ENCODE measurements at regions not wholly inside any gene's neighbourhood (a gene's known extent, or its start where the extent isn't known, plus 50 kb on each side); places are given as distances from the start of the nearest gene placed in this dataset.

DNA sequence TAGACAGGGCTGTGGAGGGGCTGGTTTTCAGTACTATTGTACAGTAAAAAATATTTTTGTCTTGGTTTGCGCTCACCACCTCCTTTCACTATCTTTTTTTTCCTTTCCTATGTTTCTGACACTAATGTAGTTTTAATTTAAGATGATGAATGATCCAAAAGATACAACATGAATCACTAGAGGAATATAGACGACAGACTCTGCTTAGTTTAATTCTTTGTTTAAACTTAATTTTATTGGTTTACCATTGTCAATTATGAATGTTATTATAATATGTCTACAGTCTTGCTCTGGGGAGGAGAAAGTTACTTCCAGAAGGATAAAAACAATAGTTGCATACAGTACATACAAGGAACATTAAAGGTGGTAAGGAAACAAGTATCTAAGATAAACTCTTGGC lies 682.4 kb upstream of the ADGRL4 start:
- no peak for DNase-seq

DNA sequence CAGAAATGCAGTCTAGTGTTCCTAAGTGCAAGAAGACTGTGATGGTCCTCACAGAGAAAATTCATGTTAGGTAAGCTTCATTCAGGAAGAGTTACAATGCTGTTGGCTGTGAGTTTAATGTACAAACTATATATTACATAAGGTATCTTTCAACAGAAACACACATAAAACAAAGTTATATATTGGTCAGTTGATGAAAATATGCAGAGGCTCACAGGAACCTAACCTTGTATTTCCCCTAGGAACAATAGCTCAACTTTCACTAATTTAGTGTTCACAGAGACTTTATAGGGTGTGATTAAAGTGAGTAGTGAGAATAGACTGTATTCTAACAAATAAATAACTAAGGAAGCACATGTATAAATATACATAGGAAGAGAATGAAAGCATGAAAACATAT lies 676.9 kb upstream of the ADGRL4 start:
- no peak for DNase-seq

DNA sequence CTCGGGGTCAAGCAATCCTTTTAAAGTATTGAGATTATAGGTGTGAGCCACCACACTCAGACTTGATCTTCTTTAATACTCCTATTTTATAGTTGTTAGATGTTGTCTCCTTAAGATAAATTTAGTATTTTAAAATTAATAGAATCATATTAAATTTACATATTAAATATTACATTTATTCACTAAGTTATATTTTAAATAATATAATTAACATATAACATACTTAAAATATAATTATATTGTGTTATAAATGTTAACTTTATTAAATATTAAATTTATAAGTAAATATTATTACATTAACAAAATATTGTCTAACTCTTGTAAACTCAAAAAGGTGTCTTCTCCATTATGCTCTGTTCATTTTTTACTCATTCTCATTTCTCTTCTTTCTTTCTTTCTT lies 675.9 kb upstream of the ADGRL4 start:
- no peak for DNase-seq

DNA sequence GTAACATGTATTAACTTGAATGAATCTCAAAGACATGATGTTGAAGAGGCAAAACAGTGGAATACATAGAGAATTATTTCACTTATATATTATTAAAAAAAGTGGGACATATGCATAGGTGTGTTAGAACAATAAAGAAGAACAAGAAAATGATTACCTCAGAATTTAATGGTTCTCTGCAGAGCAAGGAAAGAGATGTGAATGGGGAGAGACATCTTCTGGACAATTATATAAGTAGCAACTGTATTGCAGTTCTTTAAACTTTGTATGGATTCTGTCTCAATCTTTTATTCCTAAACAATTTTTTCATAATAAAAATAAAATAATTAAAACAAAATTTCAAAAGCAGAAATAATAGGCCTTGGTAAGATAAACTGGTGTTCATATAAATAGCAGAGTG lies 674.9 kb upstream of the ADGRL4 start:
- DNase-seq = no peak

DNA sequence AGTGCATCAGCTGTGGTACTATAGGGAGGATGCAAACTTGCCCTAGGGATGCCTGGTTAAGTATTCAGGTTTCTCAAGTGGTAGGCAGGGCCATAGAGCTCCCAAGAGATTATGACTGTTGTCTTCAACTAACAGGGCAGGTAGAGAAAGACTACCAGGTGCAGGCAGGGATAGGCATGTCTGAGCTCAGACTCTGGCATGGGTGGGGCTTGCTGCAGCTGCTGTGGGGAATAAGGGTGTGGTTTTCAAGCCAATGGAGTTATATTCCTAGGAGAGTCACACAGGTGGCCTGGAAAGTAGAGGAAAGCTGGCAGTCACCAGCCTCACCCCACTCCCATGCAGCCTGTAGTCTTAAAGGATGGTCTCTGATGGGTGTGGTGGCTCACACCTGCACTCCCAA lies 673.4 kb upstream of the ADGRL4 start:
- DNase-seq = no peak

DNA sequence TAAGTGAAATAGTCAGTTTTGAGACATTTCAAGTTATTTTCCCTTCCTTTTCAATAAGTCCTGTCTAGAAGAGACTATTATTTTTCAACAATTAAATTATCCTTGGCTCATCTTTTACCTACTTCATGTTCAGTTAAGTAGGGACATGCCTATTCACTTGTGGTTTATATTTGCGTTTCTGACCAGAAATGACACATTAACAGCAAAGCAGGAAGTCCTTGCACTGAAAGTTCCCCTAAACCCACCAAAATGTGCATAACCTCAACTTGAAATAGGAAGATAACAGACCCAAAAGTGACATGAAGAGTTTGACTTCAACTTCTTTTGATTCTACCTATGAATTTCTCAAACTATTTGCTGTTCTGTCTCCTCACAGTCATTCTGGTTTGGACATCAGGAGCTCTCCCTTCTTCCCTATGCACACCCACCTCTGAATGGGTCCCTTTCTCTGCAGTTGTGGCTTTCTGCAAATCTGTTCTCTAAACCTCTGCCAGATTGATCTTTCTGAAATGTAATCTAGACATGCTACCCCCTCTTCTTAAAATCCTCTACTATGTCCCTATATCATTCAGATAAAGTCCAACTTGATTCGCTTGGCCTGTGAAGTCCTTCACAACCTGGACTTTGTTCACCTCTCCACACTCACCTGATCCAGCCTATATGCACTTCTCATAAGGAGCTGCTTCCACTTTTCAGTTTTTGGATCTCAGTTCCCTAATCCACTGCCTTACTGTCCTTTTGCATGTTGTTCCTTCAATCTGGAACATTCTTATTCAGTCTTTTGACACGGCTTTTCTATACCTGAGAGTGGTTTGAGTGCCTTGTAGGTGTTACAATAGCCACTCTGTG lies 661.5 kb upstream of the ADGRL4 start:
- DNase-seq = no peak

DNA sequence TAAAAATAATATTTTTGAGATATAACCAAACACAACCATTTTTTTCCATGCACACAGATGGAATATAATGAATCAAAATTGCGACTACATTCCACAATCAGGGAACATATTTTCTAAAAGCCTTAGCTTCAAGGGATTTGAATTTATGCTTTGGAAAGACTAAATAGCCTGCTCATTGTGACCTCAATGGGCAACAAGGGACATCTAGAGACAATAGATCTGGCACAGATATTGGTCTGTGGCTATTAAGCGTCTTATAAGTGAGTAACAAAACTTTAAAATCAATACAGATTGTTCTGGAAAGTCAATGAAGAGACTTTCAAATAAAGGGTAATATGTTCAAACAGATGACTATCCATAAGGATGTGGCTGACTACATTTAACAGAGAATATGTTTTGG lies 660.6 kb upstream of the ADGRL4 start:
- DNase-seq = no peak

DNA sequence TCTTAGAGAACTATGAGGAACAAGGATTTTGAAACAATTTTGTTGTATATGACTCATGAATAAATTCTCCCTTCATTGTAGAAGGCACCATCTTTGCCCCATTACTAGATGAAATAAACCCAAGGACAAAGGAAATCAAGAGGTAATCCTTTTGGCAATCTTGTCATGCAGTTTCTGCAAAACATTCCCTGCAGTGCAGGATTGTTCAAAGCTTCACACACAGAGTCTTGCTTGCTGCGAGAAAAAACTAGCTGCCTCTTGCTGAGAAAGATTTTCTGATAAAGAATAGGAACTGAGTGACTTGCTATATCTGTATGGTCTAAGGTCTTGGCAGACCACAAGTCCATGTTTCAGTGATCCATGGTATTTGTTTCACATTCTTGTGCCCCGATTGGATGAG lies 657.4 kb upstream of the ADGRL4 start:
- no peak for DNase-seq

DNA sequence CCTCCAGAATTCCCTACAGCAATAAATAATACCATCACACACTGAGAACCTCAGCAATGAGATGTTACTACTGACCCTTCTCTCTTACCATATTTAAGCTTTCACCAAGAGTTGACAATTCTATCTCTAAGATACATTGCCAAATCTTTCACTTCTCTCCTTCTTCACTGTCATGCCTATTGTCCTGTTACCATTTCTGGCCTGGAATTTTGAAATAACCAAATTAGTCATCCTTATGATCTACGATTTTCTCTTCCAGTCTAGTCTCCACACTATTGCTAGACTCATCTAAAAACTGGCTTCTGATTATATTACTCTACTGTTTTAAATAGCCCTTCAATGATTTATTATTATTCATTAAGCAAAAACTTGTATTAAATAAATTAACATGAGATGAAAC lies 656.1 kb upstream of the ADGRL4 start:
- DNase-seq = no peak

DNA sequence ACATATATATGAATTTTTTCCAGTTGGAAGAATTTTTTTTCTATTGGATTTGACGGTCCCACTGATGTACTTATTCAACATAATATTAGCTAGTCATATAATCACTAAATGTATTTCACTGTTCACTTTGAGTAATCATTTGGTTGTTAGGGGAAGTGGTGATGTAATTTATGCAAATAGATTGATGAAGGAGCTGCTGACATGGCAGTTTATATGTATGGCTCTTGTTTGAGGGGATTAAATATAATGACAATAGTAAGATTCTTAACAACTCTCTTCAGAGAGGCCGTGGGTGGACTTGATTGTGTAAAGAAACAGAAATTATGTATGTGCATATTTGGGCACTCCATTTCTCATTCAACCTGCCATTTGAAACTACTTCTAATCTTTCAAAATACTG lies 653.6 kb upstream of the ADGRL4 start:
- DNase-seq = no peak

DNA sequence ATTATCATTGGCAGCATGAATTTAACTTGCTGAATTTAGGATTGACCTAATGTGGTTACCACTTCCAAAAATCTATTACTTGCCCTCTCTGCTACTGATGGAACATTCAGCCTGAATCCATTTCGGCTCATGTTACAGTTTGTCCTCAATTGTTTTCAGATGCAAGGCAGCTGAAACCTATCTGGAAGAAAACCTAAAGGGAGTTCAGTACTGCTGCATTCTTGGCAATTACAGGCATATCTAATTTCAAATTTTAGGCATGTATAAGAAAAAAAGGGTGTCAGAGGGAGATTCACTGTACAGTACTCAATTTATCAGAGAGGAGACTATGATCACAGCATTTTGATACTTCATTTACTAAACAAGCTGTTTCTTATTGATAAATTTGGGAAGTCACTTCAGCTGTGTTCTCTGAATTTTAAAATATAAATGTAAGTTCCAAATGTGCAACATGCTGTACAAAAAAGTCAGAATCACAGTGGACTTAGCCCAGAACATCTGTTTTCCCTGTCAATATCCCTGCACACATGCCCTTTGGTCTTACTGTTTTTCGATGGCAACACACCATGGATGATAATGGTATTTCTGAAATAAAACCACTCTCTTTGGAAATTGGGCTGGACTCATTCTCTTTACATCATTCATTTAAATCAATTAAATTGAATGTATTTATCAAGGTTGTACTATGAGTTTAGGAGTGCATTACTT lies 651.6 kb upstream of the ADGRL4 start:
- no peak for DNase-seq

DNA sequence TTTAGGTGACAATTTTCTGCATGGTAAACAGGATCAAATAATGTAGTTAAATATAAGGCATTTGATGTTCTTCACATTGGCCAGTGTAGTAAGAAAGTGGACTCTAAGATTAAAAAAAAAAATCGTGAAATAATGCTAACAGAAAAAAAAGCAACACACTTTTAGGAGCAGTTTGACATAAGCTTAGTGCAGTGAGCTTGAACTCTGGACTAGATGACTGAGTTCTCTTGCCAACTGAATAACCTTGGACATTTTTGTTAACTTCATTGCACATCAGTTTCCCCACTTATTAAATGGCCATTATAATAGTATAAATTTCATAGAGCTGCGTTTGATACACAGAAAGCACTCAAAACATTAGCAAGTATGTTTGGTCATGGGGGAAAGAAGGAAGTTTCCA lies 649.3 kb upstream of the ADGRL4 start:
- DNase-seq = no peak

DNA sequence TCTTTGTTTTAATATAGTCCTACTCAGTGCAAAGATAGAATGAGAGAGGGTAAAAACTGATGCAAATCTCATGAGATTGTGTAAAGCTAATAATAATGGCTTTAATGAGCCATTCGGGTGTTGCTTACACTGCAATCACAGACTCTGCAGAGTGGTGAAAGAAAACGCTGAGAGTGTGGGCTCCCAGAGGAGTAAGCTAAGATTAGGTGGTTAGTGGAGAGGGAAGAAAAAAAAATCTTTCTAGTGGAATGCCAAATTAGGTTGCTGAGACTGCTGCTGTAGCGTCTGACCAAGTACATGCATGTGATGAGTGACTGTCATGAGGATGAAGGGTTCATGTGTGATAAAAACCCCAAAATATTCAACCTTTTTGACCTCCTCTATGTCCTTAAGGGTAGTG lies 645.9 kb upstream of the ADGRL4 start:
- DNase-seq = no peak

DNA sequence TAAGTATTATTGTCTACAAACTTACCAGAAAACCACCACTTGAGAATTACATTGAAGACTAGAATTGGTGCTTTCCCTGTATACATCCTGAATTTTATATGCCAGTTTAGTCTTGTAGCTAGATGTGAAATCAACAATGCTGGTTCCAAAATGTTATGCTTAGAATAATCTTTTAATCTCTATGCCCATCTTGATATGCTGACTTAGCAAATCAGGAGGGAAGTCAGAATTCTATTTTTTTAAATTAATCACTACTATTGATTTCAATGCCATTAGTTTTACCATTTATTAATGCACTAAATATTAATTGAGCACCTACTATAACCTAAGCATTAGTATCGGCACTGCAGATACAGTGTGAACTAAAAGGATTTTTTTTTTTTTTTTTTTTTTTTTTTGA lies 641.6 kb upstream of the ADGRL4 start:
- DNase-seq = no peak

DNA sequence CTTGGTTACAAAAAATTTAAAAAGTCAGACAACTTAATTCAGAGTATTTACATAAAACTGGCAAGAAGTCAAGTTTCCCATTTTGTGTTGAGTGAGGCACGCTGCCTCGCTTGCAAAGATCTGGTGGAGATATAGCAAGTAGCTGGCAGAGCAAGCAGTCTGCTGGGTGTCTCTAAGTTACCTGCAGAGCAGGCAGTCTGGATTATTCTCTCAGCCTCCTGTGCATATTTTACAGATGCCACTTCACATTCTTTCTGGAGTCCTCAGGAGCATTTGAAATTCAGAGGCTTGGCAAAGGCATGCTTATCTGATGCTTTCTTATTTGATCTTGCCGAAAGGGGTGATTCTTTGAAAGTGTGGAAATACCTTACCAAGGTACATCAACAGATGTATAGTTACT lies 640.4 kb upstream of the ADGRL4 start:
- no peak for DNase-seq

DNA sequence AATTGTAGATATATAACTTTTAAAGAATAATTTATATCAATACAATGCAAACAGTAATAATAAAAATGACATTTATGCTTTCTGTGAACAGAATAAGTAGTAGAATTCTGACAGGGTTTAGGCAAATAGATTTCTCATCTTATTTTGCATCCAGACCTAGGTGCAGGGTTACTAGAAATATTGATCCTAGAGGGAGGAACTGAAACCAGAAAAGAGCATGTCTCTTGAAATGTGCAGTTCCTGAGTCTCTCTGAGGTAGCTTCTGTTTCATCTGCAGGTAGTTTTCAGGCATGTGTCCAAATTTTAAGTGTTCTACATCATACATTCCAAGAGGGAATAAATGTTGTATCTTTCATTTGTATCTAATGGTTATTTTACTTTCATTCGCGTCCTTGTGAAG lies 631.9 kb upstream of the ADGRL4 start:
- no peak for DNase-seq

DNA sequence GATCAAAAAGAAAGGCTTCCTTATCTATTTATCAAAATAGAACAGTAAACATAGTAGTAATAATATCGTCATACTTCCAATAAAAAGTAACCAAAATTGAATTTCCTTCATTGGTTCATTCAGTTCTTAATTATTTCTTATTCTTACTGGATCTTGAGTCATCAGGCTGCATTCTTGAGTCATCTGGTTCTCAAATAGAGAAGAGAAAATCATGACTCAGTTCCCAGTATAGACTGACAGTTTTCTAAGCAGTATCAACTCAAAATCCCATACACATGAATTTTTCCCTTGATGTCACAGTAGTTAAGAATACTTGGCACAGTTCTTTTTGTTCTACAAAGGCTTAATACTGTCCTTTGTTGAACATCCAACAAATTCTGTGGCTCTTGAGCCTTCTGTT lies 626.9 kb upstream of the ADGRL4 start:
- DNase-seq = no peak

DNA sequence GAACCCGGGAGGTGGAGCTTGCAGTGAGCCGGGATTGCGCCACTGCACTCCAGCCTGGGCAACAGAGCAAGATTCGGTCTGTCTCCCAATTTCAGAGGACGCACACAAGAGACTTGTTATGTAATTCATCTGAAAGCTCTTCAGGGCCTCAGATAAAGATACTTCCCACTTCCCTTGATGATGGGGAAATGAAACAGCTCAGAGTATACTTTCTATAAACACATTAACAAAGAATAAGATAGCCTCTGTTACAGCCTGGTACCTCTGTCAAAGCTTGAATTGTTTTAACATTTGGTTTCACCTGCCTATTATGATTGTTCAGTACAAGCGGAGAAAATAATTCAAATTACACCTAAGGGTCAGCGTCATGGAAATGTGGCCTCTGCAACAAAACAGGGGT lies 622.9 kb upstream of the ADGRL4 start:
- DNase-seq = no peak

DNA sequence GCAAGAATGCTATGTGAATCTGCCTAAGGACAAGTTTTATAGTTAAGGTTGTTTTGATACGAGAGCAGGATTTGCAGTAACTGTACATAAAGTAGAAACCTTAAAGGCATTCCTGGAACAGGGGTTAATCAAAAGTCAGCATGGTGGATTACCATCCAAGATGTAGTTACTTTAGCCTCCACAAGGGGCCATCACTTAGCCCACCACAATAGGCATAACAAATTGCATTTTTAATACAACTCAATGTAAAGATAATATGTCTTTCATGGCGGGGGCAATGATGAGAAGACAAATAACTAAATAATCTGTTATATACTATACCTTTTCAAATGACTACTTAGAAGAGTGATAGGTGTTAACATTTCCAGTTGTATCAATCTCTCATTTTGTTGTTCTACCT lies 611.2 kb upstream of the ADGRL4 start:
- no peak for DNase-seq

DNA sequence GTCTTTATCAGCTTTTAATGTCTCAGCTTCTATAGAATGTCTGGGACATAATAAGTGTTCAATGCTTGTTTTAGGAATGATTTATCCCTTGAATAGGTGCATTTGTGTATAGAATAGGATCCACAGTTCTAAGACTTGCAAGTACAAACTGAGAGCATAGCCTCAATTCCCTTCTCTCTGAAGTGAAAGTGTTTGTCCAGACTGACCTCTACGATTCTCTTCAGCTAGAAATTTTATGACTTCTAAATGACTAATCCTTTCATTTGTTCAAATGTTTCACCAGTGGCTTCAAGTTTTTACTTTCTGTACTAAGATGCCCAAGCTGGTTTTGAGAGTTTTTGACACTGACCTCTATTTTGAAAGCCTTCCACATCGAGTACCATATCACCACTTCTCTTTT lies 608.2 kb upstream of the ADGRL4 start:
- DNase-seq = no peak

DNA sequence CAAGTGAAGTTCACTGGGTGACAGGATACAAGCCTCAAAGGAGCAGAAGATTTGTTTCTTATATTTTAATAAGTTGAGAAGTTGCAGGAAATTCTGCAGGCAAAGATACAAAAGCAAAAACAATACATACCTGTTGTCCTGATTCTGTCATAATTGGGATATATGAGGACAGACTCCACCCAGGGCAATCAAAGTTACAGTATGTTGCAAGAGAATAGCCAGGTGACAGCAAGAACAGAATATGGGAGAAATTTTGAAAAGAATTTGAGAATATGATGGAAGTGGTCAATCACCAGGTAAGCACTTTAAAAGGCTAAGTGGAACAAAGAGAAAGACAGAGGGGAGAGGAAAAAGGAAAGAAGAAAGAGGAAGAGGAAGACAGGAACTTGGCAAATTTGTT lies 607.6 kb upstream of the ADGRL4 start:
- DNase-seq = no peak

DNA sequence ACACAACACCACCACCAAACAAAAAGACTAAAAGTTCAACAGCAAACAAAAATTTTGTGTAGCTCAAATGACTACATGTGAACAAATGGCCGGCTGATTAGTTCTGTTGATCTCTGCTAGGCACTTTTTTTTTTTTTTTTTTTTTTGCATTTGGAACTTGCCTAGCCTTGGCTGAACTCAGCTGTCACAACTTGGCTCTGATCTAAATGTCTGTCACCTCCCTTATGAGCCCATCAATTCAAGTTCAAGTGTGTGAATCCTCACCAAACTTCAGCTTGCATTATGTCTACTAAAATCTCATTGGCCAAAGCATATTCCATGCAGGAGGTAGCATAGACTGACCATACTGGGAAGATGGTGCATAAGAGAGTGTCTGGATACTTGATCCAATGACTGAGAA lies 606.5 kb upstream of the ADGRL4 start:
- DNase-seq = no peak

DNA sequence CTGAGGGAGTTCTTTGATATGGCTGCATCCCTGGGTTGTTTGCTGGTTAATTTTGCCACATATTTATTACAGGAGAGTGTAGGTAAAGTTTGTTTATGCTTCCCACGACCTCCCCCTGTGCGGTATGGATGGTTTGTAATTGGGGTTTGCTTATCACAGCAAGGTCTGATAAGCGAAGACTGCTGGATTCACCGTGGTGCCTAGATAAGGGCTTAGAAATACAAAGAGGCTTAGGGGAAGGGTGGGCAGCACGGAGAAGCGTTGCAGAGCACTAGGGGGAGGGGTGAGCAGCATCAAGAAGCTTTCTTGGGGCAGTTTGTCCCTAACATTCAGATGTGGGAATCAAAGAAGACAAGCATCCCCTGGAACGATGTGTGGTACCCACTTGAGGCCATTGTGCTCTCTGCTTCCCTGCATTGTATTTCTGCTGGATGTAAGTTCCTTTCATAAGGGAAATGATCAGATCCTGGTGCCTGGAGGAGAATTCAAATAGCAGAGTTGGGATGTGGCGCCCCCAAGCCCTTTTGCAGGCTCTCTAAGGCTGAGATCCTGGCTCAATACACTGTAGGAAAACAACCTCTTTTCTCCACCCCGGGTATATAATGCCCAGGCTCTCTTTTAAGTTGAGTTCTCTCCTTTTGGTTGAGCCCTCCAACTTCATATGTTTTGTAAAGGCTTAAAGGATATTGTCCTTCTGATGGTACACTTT lies 598.1 kb upstream of the ADGRL4 start:
- no peak for DNase-seq

DNA sequence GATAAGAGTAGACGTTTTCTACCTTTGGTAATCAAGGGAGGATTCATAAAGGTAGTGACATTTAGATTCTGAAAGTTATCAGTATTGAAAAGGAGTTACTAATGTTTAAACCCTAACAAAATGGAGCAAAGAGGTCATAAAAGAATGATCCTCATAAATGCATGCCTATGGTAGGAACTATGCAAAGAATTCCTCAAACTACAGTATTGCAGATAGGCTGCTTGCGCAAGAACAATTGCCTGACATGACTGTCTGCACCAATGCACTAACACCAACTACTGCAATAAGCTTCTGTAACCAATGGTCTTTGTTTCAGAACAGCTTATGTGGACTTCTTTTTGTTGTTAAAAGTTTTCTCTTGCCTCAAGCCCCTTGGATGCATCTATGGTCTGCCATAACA lies 597.3 kb upstream of the ADGRL4 start:
- DNase-seq = no peak

Data from midbrain (tissue), 1 donor.